H1 (cell line): ENCODE measurements at regions not wholly inside any gene's neighbourhood (a gene's known extent, or its start where the extent isn't known, plus 50 kb on each side); places are given as distances from the start of the nearest gene placed in this dataset.

Experiments used
- CTCF ChIA-PET: fragments of 300-600 bp; sonication (Branson Sonifier 250); formaldehyde crosslinking; loops from one replicate; lab custom pipeline; 2021; ENCODE audit not compliant: partially characterized antibody; lab: Charles Lee
- POLR2A ChIA-PET: fragments of 300-600 bp; sonication (Branson Sonifier 250); formaldehyde crosslinking; loops from one replicate; lab custom pipeline; 2021; ENCODE audit warnings: inconsistent platforms; ENCODE audit not compliant: partially characterized antibody; lab: Charles Lee
- DNase-seq, 2 experiments: peaks; one replicate each; pipeline versions ENCODE4 v3.0.0 to v3.0.0-alpha.2; 2010 to 2022; ENCODE audit warnings: low spot score in 2 of 2, low read depth in 1 of 2, mixed read lengths in 1 of 2
- FAIRE-seq: peaks from 2 replicates; lab custom pipeline; 2011; peaks lifted over from hg19 to GRCh38; lab: Jason Lieb, UNC
- H2AFZ ChIP-seq: 2 replicates; pipeline ENCODE4 v1.8.1; 2012; ENCODE audit warnings: low read length, inconsistent platforms
- H2AK5ac ChIP-seq: 2 replicates; pipeline ENCODE4 v1.6.1; 2013; ENCODE audit warnings: low read depth, low read length
- H2BK120ac ChIP-seq: replicated peaks from 2 replicates; pipeline ENCODE3; 2013; ENCODE audit warnings: low read depth, low read length, inconsistent platforms
- H2BK12ac ChIP-seq: 2 replicates; pipeline ENCODE4 v1.6.1; 2013; ENCODE audit warnings: low read depth, low read length
- H2BK15ac ChIP-seq: 2 replicates; pipeline ENCODE4 v1.6.1; 2013; ENCODE audit warnings: low read length
- H2BK20ac ChIP-seq: 2 replicates; pipeline ENCODE4 v1.6.1; 2013; ENCODE audit warnings: low read length
- H2BK5ac ChIP-seq: 2 replicates; pipeline ENCODE4 v1.6.1; 2013; ENCODE audit warnings: low read depth, low read length
- H3K14ac ChIP-seq: 2 replicates; pipeline ENCODE4 v1.6.1; 2013; ENCODE audit warnings: inconsistent platforms; ENCODE audit not compliant: insufficient read length
- H3K18ac ChIP-seq: 2 replicates; pipeline ENCODE4 v1.6.1; 2013; ENCODE audit warnings: low read length; ENCODE audit errors: extremely low read depth
- H3K23ac ChIP-seq: 2 replicates; pipeline ENCODE4 v1.6.1; 2013; ENCODE audit warnings: inconsistent platforms; ENCODE audit not compliant: insufficient read length
- H3K23me2 ChIP-seq: 2 replicates; pipeline ENCODE4 v1.6.1; 2013; ENCODE audit warnings: low read depth, low read length
- H3K27ac ChIP-seq: 2 replicates; pipeline ENCODE4 v1.6.1; 2011; ENCODE audit warnings: low read depth, low read length, inconsistent platforms
- H3K27me3 ChIP-seq, 4 experiments: replicated peaks in 1 of 4; 1 replicate in 1 of 4; 2 replicates in 3 of 4; pipeline versions ENCODE4 v1.6.1 to v1.8.1; 2011 to 2013; ENCODE audit warnings: low read length in 3 of 4, mild to moderate bottlenecking in 3 of 4, inconsistent platforms in 2 of 4, mixed read lengths in 2 of 4, moderate library complexity in 1 of 4; ENCODE audit not compliant: control insufficient read depth in 3 of 4, insufficient read depth in 3 of 4; ENCODE audit errors: extremely low read depth in 1 of 4
- H3K36me3 ChIP-seq, 4 experiments: 2 replicates each; pipeline versions ENCODE4 v1.6.1 to v1.8.1; 2011 to 2013; ENCODE audit warnings: mild to moderate bottlenecking in 4 of 4, low read length in 3 of 4, moderate library complexity in 2 of 4, control low read depth in 1 of 4, inconsistent platforms in 1 of 4; ENCODE audit not compliant: insufficient read depth in 4 of 4, control insufficient read depth in 2 of 4
- H3K4ac ChIP-seq: replicated peaks from 2 replicates; pipeline ENCODE3; 2013; ENCODE audit warnings: low read length, low read depth, mixed read lengths, inconsistent platforms; ENCODE audit not compliant: insufficient read length
- H3K4me1 ChIP-seq, 4 experiments: replicated peaks in 1 of 4; 1 replicate in 1 of 4; 2 replicates in 3 of 4; pipeline versions ENCODE4 v1.6.1 to v1.8.1; 2011 to 2013; ENCODE audit warnings: low read length in 3 of 4, inconsistent platforms in 2 of 4, mixed read lengths in 1 of 4; ENCODE audit not compliant: insufficient read depth in 4 of 4, control insufficient read depth in 3 of 4
- H3K4me2 ChIP-seq, 2 experiments: 2 replicates each; pipeline versions ENCODE4 v1.6.1 to v1.8.1; 2011 to 2013; ENCODE audit warnings: low read depth in 2 of 2, low read length in 2 of 2, control low read depth in 1 of 2, inconsistent platforms in 1 of 2, mild to moderate bottlenecking in 1 of 2; ENCODE audit not compliant: insufficient read depth in 1 of 2
- H3K4me3 ChIP-seq, 4 experiments: fragments of 200-600, 300-600 bp in 1 of 4; sonication (generic), shearing (Covaris generic), sonication (Bioruptor Twin) in 1 of 4; 2 replicates each; pipeline versions ENCODE4 v1.5.1 to v1.8.1; 2011 to 2016; ENCODE audit warnings: low read length in 4 of 4, low read depth in 3 of 4, control low read depth in 2 of 4, inconsistent platforms in 2 of 4, mild to moderate bottlenecking in 2 of 4, mixed read lengths in 1 of 4, moderate library complexity in 1 of 4; ENCODE audit not compliant: insufficient read depth in 2 of 4; ENCODE audit errors: extremely low read depth in 1 of 4
- H3K56ac ChIP-seq: replicated peaks from 2 replicates; pipeline ENCODE3; 2013; ENCODE audit warnings: low read depth, mild to moderate bottlenecking, mixed read lengths, low read length, inconsistent platforms; ENCODE audit not compliant: insufficient read length
- H3K79me1 ChIP-seq: 2 replicates; pipeline ENCODE4 v1.6.1; 2013; ENCODE audit warnings: low read depth, low read length, control low read depth
- H3K79me2 ChIP-seq, 2 experiments: 2 replicates each; pipeline versions ENCODE4 v1.6.1 to v1.8.1; 2012 to 2013; ENCODE audit warnings: low read length in 2 of 2, mild to moderate bottlenecking in 2 of 2, inconsistent platforms in 1 of 2; ENCODE audit not compliant: insufficient read depth in 2 of 2, control insufficient read depth in 1 of 2
- H3K9ac ChIP-seq, 4 experiments: replicated peaks in 1 of 4; 1 replicate in 1 of 4; 2 replicates in 3 of 4; pipeline versions ENCODE4 v1.6.1 to v1.8.1; 2011 to 2013; ENCODE audit warnings: low read depth in 3 of 4, low read length in 3 of 4, control low read depth in 2 of 4, mild to moderate bottlenecking in 2 of 4, moderate library complexity in 2 of 4, inconsistent platforms in 1 of 4; ENCODE audit errors: extremely low read depth in 1 of 4
- H3K9me3 ChIP-seq, 2 experiments: 2 replicates each; pipeline versions ENCODE4 v1.6.1 to v1.8.1; 2012 to 2013; ENCODE audit warnings: mild to moderate bottlenecking in 2 of 2, moderate library complexity in 2 of 2, control low read depth in 1 of 2, inconsistent platforms in 1 of 2, low read depth in 1 of 2, low read length in 1 of 2, mixed read lengths in 1 of 2; ENCODE audit not compliant: insufficient read depth in 2 of 2
- H4K20me1 ChIP-seq, 2 experiments: replicated peaks in 1 of 2; 2 replicates each; pipeline versions ENCODE3 to v1.8.1; 2011 to 2013; ENCODE audit warnings: inconsistent platforms in 2 of 2, low read length in 2 of 2, mild to moderate bottlenecking in 1 of 2; ENCODE audit not compliant: insufficient read depth in 2 of 2, control insufficient read depth in 1 of 2
- H4K5ac ChIP-seq: 2 replicates; pipeline ENCODE4 v1.6.1; 2013; ENCODE audit warnings: low read length, low read depth, mixed read lengths, inconsistent platforms; ENCODE audit not compliant: insufficient read length
- H4K8ac ChIP-seq: 2 replicates; pipeline ENCODE4 v1.8.0; 2013; ENCODE audit warnings: mild to moderate bottlenecking, moderate library complexity, low read length, inconsistent platforms; ENCODE audit not compliant: insufficient read depth; ENCODE audit errors: extremely low read depth
- H4K91ac ChIP-seq: replicated peaks from 2 replicates; pipeline ENCODE3; 2013; ENCODE audit warnings: low read length, mixed read lengths, inconsistent platforms; ENCODE audit not compliant: insufficient read length
- BACH1 ChIP-seq: IDR thresholded peaks from 2 replicates; pipeline ENCODE4 v1.6.1; 2012; ENCODE audit warnings: low read length, improper control_type of control experiment
- BCL11A ChIP-seq, 2 experiments: IDR thresholded peaks; one replicate each; pipeline ENCODE4 v1.6.1; 2011; ENCODE audit warnings: low read depth in 2 of 2, low read length in 2 of 2, mild to moderate bottlenecking in 2 of 2
- CBX5 ChIP-seq: fragments of 300-800, 300-1000 bp; sonication (generic); IDR thresholded peaks from 2 replicates; pipeline ENCODE4 v1.7.1; 2016; ENCODE audit warnings: antibody characterized with exemption, low read length, low read depth
- CEBPB ChIP-seq: IDR thresholded peaks from 2 replicates; pipeline ENCODE4 v1.6.1; 2012; ENCODE audit warnings: low read depth, low read length
- CHD2 ChIP-seq: IDR thresholded peaks from 2 replicates; pipeline ENCODE4 v1.6.1; 2012; ENCODE audit warnings: low read length, improper control_type of control experiment
- CREB1 ChIP-seq: IDR thresholded peaks from 2 replicates; pipeline ENCODE4 v1.6.1; 2012; ENCODE audit warnings: inconsistent platforms
- GABPA ChIP-seq: IDR thresholded peaks from 2 replicates; pipeline ENCODE4 v1.6.1; 2011; ENCODE audit warnings: mild to moderate bottlenecking, low read length, moderate library complexity, borderline replicate concordance; ENCODE audit not compliant: insufficient read depth
- GTF2F1 ChIP-seq: IDR thresholded peaks from 2 replicates; pipeline ENCODE4 v1.6.1; 2012; ENCODE audit warnings: low read depth, low read length, improper control_type of control experiment, borderline replicate concordance
- JUND ChIP-seq: IDR thresholded peaks from 2 replicates; pipeline ENCODE4 v1.6.1; 2011; ENCODE audit warnings: mild to moderate bottlenecking, improper control_type of control experiment, low read length
- RAD21 ChIP-seq, 2 experiments: IDR thresholded peaks in 1 of 2; conservative IDR thresholded peaks in 1 of 2; 2 replicates each; pipeline ENCODE4 v1.6.1; 2011; ENCODE audit warnings: low read depth in 2 of 2, low read length in 2 of 2, improper control_type of control experiment in 1 of 2, inconsistent platforms in 1 of 2, mild to moderate bottlenecking in 1 of 2, moderate library complexity in 1 of 2
- RBBP5 ChIP-seq: IDR thresholded peaks from 2 replicates; pipeline ENCODE4 v1.7.1; 2012; ENCODE audit warnings: low read depth, mild to moderate bottlenecking, inconsistent platforms, low read length, moderate library complexity, borderline replicate concordance
- SP1 ChIP-seq: IDR thresholded peaks from 2 replicates; pipeline ENCODE4 v1.6.1; 2011; ENCODE audit warnings: low read depth, low read length
- SUZ12 ChIP-seq: fragments of 200-600 bp; sonication (generic); IDR thresholded peaks from 2 replicates; pipeline ENCODE4 v1.6.1; 2012; ENCODE audit warnings: mild to moderate bottlenecking, inconsistent platforms, low read length, moderate library complexity, mixed read lengths
- TAF7 ChIP-seq: optimal IDR thresholded peaks from 2 replicates; pipeline ENCODE3; 2011; ENCODE audit warnings: low read depth, mild to moderate bottlenecking, inconsistent platforms, low read length, moderate library complexity, borderline replicate concordance
- TBP ChIP-seq: IDR thresholded peaks from 2 replicates; pipeline ENCODE4 v1.6.1; 2011; ENCODE audit warnings: low read depth, low read length, improper control_type of control experiment
- TCF12 ChIP-seq: IDR thresholded peaks from 2 replicates; pipeline ENCODE4 v1.6.1; 2011; ENCODE audit warnings: low read depth, mild to moderate bottlenecking, low read length
- ZNF274 ChIP-seq: IDR thresholded peaks from 2 replicates; pipeline ENCODE4 v1.7.0; 2012; ENCODE audit warnings: low read length, borderline replicate concordance; ENCODE audit errors: extremely low read depth
- WGBS, 2 experiments: shearing (Covaris generic) in 1 of 2; methylation state at CpG; one replicate each; pipeline versions ENCODE4 v1.1.6 to v1.1.7; 2013 to 2015; ENCODE audit warnings: low lambda C conversion rate in 2 of 2, mixed read lengths in 2 of 2, inconsistent platforms in 1 of 2, low coverage in 1 of 2, missing lambda C conversion rate in 1 of 2; ENCODE audit not compliant: insufficient replicate concordance in 2 of 2, insufficient coverage in 1 of 2, insufficient read length in 1 of 2; ENCODE audit errors: extremely low coverage in 1 of 2, missing lambda C conversion rate in 1 of 2; 5-methylcytosine and 5-hydroxymethylcytosine counted together

GRCh38 chr15:96818861-96819260, 488.4 kb downstream of the NR2F2 start:
- Histone ChIP-seq H2BK120ac (no peak overlapping the region), H3K4me1 (no peaks in the 10 kb centered on the region), H4K91ac (no peak overlapping the region), H3K23me2 (no peaks in the 10 kb centered on the region), H4K8ac (no peak overlapping the region), H3K4me2 (no peak overlapping the region), H4K20me1 (no peaks in the 10 kb centered on the region), H2AFZ (peak overlapping the region; percentile 9; the same call in 1 of the 2 replicates), H2AK5ac (no peak overlapping the region), H3K9ac (no peak overlapping the region), H2BK15ac (no peak overlapping the region), H2BK20ac (no peak overlapping the region)
- FAIRE-seq = no peak
- POLR2A ChIA-PET = no interaction called here
- 86% methylated on average over 4 of the region's 4 CpGs; no CpG with 5 or more reads in 1 of the 2 experiments for WGBS, 2 experiments
- TF ChIP-seq BCL11A (IDR thresholded peaks at IDR 0.05; ENCODE audit: low read depth in 2 of 2, low read length in 2 of 2) = no peak
- TF ChIP-seq RAD21 (IDR thresholded peaks at IDR 0.05 in 1 of 2, conservative IDR thresholded peaks at IDR 0.05 in 1 of 2; ENCODE audit: low read depth in 2 of 2, low read length in 2 of 2) = no peak
- TF ChIP-seq CBX5 = no peak
- no peak for TF ChIP-seq TAF7
- no peak for TF ChIP-seq TCF12
- TF ChIP-seq CREB1 = no peak
- no peak for TF ChIP-seq BACH1
- TF ChIP-seq CHD2 = no peak
- TF ChIP-seq TBP = no peak
- TF ChIP-seq JUND = no peak
- no peak for TF ChIP-seq SUZ12
- no peak for TF ChIP-seq ZNF274
- TF ChIP-seq CEBPB = no peak
- no peak for TF ChIP-seq RBBP5
- no peak for TF ChIP-seq GABPA
- TF ChIP-seq GTF2F1 = no peak
- no peak for TF ChIP-seq SP1
- TF ChIP-seq, all 59 proteins: peak for 0
- Histone ChIP-seq H3K4ac (no peak overlapping the region), H3K9me3 (no peaks in the 10 kb centered on the region), H3K79me2 (no peaks in the 10 kb centered on the region), H3K27ac (no peak overlapping the region), H3K36me3 (no peaks in the 10 kb centered on the region), H3K56ac (no peak overlapping the region), H3K27me3 (no peaks in the 10 kb centered on the region), H4K5ac (no peak overlapping the region), H3K14ac (no peak overlapping the region), H2BK12ac (no peak overlapping the region), H3K18ac (no peak overlapping the region), H2BK5ac (no peak overlapping the region), H3K23ac (no peak overlapping the region), H3K4me3 (no peak overlapping the region), H3K79me1 (no peaks in the 10 kb centered on the region)
- no peak for DNase-seq
- CTCF ChIA-PET = no interaction called here
